Stimulated activated CD8-positive, alpha-beta memory T cell treated with anti-CD3 and anti-CD28 coated beads, Interleukin-7, amount 100 ng/mL, for 48 hours (primary cell): ENCODE measurements at regions not wholly inside any gene's neighbourhood (a gene's known extent, or its start where the extent isn't known, plus 50 kb on each side); places are given as distances from the start of the nearest gene placed in this dataset.
"Not testable (repeated sequence)": the region's sequence is repeated elsewhere in the genome, so short reads cannot be mapped to it uniquely, and the experiment has no call there.

ENCODE experiments used
- DNase-seq, 2 donors: peaks; one replicate each; pipeline ENCODE4 v3.0.0-alpha.2; 2020; ENCODE audit warnings: low read depth in 1 of 2; ENCODE audit errors: extremely low read depth in 1 of 2

DNA sequence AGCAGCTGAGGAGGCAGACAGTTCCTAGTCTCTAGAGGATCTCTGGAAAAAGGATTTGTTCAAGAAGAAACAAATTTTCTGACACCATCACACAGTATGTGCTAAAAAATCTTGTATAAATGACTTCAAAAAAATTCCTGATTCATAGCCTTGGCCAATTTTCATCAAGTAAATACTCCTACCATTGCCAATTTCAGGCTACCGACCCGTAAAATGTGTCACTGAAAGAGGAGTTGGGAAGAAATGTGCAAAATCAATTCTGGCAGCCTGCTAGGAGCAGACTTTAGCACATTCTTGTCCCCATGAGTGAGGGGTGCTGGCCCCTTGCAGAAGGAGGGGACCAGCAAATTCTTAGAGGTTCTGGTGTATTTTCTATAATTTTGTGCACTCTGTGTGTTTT is 109.4 kb downstream of the TMEM30B start:
- DNase-seq = no peak

DNA sequence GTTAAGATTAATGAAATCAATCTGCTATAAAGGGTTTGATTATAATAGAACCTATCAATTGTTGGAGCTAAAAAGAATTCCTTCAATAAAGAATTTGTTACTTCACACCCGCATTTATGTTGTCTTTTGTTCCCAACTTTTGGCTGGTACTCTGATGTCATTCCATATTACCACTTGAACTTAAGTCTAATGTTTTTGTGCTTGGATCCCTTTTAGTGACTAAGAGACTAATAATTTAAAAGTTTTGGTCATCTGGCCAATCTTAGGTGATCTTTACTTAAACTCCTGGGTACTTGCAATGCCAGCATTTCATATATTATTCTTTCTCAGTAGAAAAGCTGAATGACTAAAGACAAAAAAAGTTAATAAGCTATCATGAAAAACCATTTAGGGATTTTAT is 113.0 kb downstream of the TMEM30B start:
- no peak for DNase-seq

DNA sequence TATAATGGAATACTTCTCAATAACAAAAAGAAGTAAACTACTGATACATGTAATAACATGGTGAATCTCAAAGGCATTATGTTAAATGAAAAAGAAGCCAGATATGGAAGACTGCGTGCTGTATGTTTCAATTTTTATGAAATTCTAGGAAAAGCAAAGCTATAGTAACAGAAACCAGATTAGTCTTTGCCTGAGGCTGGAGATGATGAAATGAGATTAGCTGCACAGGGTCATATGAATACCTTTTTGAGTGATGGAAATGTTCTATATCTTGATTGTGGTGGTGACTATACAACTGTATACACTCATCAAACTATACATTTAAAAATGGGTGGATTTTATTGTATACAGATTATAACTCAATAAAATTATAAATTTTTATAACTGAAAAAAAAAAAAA is 113.5 kb downstream of the TMEM30B start:
- DNase-seq = no peak

DNA sequence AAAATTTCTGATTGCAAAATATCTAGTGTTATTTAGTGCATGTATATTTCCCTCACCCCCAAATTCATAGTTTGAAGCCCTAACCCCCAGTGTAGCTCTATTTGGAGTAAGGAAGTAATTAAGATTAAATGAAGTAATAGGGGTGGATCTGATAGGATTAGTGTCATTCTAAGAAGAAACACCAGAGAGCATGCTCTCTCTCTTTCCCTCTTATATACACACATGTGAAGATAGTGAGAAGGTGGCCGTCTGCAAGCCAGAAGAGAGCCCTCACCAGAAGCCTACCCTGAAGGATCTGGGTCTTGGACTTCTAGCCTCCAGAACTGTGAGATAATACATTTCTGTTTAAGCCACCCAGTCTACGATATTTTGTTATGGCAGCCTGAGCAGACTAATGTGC is 120.3 kb downstream of the TMEM30B start:
- DNase-seq = no peak

DNA sequence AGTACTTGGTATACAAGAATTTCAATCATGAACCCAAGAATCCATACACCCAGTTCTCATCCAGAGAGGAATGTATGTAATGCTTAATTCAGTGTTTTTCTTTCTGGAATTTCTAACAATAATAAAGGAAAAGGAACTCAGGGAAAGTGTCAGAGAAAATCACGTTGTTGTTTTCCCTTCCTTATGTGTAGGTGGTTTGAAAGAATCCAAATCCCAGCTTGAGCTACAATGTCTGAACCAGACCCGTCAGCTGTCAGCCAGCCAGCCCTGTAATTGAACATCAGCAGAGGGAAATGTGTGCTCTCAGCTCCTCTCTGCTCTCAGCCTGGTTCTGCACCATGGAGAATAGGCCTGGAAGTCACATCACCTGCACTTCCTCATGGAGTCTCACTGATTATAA is 126.5 kb downstream of the TMEM30B start:
- no peak for DNase-seq

DNA sequence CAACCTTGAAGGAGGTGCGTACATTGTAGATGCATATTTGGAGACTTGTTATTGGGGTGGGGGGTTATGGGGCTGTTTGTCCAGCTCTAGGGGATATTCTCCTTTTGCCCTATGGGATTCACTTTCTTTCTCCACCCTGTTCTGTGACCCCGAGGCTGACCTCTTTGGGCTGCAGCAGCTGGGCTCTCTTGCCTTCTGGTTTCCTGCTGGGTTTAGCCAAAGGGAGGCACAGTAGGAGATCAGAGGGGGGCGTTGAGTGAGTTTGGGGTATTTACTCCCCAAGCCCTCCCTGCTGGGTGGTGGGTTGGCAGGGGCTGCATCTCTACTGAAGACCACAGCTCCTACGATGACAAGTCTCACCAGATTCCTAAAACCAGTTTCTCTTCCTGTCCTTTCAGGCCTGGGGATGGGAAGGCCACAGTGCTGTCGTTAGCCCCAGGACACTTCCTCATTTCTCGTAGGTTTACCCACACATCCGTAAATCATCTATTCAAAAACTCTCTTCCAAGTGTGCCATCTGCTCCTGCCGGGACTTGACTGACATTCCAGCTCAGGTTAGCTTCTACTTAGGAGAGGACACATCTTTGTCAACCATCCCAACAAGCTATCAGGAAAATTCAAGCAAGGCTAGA is 127.1 kb downstream of the TMEM30B start:
- DNase-seq = no peak

DNA sequence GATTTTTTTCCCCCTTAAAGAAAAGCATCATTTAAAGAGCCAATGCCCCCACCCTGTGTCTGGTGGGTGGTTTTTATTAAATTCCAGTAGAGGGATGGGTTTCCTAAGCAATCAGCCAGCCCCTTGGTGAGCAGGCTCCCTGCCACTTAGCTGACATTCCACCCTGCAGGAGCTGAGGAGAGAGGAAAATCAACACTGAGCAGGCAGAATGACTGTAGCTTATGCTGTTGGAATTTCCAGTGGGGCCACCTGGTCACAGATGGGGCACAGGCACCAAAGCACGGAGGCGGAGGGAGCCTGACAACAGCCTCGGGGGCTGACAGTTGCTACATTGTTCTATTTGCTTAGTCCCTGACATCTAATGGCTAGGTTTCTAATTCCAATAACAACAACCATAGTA is 127.7 kb downstream of the TMEM30B start:
- no peak for DNase-seq

DNA sequence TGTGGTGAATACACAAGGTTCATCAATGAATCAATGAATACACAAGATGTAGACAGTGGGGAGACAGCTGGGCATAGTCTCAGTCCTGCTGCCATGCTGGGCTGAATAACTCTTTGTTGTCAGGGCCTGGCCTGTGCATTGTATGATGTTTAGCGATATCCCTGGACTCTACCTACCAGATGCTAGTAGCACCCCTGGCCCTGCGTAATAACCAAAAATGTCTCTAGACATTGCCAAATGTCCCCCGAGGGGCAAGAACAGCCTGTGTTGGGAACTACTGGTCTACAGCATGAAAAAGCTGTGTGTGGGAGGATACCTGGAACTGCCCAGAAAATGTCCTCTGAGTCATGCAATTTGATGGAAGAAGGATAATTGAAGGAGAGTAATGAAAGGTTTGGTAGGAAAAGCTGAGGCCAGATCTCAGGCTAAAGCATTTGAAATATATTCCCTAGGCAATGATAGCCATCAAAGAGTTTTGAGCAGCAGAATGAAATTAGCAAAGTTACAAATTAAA is 128.2 kb downstream of the TMEM30B start:
- no peak for DNase-seq

DNA sequence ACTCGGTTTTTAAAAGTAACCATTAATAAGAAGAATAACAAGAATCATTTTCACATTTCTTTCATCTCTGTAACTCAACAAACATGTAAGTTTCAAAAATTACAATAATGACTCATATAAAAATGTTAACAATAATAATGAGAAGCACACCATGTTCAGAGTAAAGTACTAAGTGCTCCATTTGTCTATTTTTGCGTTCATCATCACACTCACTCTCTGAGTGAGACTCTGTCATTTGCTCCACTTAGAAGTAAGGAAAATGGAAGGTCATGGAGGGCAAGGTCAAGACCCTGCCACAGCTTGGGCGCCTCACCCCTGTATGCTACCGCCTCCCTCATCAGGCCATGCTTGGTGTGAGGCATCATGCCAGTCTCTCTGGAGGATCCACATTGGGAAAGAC is 129.9 kb downstream of the TMEM30B start:
- DNase-seq = no peak

DNA sequence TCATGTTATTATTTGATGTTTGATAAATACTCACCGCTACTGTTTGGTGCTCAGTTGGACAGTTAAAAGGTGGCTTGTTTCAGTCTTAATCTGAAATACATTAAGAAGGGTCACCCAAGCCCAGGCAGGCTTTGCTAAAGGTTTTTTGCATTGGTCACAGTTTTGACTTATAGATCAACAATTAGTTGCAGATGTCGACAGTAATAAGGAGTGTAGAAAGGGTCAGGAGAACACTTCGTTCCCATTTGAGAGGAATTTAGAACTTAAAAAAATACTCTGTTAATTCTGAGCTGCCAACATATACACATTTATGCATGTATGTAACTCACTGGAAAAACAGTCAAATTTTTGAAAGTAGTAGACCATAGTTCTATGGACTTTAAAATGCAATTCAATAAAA is 130.3 kb downstream of the TMEM30B start:
- no peak for DNase-seq

DNA sequence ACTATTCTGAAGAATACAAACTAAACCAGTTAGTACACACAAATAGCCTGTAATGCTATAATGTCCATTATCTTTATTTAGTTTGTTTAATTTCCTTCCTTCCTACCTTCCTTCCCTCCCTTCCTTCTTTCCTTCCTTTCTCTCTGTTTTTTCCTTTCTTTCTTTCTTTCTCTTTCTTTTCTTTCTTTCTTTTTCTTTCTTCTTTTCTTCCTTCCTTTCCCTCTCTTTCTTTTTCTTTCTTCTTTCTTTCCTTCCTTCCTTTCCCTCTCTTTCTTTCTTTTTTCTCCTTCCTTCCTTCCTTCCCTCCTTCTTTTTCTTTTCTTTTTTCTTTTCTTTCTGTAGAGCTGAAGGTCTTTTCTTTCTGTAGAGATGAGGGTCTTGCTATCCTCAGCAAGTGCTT is 131.2 kb downstream of the TMEM30B start:
- no peak for DNase-seq

DNA sequence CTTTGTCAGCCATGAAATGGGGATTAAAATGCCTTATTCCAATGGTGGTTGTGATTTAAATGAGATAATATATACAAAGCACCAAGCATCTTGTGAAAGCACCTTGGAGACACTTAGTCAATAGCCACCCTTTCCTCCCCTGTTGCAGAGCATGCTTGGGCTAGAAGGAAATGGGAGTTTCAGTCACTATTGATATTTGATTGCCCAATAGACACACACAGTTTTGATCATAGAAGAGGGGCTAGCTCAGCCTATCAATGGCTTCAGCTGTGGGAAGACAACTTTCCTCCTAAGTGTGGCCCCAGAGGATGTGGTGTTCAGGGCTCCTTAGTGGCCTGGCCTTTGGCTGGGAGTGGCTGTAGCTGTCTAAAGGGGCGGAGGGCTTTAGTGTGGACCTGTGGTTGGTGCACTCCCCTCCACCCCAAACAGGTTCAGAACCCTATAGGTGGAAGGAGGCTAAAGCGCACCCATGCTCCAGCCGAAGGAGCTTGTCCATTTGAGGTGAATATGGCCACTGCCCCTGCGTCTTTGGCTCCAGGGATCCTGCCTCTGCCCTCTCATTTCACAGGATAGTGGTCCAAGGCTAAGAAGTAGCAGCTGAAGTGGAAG is 132.3 kb downstream of the TMEM30B start:
- DNase-seq = no peak

DNA sequence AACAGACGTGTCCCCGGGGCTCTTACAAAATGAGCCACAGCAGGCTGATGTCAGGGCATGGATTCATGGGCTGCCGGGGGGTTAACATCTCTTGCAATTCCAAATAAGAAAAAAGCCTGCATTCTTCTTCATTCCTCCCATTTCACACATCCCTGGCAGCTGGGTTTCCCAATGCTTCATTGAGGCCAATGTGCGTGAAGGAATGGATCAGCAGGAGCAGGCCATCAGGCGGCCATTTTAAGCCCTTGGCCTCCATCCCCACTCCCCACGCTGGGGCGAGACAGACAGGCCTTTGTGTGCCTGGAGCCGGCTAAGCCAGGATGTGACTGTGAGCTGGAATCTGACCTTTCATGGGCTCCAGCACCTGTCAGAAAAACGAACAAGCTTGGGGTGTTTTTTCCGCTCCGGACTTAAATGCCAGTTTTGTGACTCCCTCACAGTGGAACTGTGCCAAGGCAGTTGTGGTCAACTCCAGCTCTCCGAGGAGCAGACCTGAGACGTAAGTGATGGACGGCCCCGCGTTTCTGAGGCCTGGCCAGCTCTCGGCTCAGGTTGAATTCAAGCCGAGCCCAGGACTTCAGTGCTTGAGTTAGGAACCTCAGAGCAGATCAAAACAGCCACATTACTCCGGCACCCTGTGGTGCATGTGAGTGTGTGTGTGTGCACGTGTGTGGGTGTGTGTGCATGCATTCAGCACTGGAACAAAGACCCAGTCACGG is 133.1 kb downstream of the TMEM30B start:
- no peak for DNase-seq

DNA sequence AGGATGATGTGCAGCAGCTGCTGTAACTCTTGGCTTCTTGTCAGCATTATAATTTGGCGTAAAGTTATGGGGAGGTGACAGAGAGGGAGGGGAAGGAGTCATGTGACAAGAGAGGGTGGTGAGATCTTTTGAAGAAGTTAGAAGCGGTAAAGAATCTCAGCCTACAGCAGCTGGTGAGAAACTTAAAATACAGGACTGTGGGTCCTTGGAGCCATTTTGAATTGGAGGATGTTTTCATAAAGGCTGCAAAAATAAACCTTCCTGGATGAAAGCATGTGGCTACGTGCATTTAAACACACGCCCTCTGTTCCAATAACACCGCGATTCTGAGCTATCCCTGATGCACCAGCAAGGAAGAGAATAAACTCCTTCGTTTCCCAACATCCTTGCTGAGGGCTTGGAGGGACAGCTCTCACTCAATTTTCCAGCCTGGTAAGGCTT is 133.7 kb downstream of the TMEM30B start:
- DNase-seq = no peak

DNA sequence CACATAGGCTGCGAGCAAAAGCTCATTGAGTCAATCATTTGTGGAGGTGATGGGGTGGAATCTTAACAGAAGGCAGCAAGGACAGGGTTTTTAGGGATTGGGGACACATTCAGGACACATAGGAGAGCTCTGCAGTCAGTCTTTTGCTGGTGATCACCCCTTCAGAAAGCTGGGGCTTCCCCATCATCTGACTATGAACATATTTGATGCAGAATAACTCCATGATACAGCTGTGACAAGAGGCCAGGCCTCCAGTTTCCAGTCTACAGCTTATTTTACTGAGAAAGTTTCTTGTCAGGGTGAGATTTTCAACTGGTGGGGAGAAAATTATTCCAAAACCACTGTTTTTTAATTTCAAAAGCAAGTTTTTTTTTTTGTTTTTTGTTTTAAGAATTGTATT is 134.2 kb downstream of the TMEM30B start:
- DNase-seq = no peak

DNA sequence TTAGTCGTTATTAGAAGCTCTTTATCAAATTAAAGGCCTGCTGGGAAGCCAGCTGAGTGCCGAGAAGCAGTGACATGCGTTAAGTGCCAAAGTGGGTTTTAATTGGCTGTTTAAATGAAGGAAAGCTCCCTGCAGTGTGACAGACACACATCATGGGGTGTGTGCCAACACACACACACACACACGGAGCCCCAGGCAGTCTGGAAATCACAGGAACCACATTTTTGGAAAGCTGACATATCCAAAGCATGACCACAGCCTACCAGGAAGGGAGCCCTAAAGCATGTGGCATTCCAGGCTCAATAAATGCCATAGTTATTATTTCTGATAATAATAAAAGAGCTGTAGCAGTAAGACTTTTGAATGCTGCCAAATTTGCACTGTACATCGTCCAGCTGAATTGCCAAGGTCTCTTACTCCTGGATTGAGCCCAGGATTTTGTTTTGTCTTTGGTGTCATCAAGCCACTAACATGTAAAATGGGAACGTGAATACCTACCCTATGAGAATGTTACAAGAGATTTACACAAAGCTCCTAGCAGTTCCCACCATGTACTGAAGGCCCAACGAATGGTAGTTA is 135.1 kb downstream of the TMEM30B start:
- no peak for DNase-seq

DNA sequence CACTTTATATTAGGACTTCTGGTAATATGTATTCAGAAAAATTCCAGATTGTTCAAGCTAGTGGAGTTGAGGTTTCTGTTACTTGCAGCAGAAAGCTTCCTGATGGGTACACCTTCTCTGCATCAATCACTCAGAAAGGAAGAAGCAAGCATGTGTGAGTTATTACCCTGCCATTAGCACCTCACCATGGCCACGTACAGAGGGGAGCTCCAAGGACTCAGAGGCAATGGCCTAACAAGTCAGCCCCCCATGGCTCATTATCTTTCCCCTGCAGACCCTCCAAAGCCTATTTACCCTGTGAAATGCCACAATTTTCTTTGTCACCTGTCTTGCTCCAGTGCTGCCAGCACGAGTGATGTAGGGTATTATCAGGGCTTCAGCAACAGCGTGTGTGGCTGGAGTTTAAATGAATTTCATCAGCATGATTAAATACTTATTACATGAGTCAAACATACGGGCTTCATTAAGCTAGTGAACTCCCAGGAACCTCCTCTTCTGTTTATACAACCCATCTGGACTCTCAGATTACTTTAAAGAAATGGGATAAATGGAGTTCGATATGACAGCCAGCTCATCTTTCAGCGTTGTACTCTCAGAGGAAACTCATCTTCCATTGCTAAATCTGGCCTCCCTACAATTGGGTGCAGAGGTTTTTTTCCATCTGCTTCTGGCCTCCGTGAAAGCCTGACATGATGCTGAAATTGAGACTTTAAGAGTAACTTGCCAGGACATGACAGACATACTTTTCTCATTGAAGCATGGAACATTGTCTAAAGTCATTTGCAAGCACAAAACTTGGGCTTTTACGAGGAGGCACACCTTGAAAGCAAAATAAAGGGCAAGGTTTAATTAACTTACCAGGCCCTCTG is 135.9 kb downstream of the TMEM30B start:
- DNase-seq = no peak

DNA sequence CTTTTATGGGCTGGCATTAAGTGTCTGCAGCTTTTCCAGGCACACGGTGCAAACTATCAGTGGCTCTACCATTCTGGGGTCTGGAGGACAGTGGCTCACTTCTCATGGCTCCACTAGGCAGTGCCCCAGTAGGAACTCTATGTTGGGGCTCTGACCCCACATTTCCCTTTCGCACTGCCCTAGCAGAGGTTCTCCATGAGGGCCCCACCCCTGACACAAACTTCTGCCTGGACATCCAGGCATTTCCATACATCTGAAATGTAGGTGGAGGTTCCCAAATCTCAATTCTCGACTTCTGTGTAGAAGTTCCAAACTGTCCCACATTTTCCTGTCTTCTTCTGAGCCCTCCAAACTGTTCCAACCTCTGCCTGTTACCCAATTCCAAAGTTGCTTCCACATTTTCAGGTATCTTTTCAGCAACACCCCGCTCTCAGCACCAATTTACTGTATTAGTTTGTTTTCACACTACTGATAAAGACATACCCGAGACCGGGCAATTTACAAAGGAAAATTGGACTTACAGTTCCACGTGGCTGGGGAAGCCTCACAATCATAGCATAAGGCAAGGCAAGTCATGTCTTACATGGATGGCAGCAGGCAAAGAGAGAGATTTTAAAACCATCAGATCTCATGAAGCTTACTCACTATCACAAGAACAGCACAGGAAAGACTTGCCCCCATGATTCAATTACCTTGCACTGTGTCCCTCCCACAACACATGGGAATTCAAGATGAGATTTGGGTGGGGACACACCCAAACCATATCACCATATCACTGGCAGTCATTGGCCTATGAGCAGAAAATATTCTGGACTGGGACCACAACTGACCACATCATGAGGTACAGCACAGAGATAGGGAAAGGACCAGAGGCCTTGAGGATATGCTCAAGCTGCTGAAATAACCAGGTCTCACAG is 136.8 kb downstream of the TMEM30B start:
- not testable (repeated sequence) for DNase-seq

DNA sequence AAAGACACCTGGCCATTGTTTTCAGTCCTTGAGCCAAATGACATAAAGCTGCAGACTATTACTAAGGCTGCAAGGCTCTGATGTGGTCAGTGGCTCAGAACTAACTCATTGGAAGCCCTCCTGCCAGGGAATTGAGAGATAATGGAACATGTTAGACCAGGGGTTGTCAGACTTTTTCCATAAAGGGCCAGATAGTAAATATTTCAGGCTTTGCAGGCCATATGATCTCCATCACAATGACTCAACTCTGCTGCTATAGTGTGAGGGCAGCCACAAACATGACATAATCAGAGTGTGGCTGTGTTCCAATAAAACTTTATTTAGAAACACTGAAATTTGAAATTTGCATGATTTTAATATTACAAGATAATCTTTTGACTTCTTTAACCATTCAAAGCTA is 140.3 kb downstream of the TMEM30B start:
- no peak for DNase-seq

DNA sequence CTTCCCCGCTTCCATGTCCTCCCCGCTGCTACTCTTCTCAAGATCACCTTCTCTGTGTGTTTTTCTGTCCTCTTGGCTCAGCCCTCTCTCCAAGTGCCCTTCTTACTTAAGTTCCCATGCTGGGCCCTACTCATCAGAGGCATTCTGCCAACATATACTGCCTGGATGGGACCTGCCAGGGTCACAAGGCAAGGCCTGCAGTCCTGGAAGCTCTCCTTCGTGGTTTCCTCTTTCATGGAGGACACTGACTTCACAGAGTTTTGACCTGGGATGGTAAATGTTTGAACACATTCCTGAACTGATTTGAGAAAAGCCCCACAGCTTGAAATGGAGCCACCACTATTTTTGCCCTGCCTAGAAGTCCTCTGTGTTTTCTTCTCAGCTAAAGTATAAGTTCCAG is 140.9 kb downstream of the TMEM30B start:
- DNase-seq = no peak
